WI38 (cell line): ENCODE measurements at regions not wholly inside any gene's neighbourhood (a gene's known extent, or its start where the extent isn't known, plus 50 kb on each side); places are given as distances from the start of the nearest gene placed in this dataset.

Experiments
- H3K4me3 ChIP-seq: 2 replicates; pipeline ENCODE4 v1.5.1; 2011; ENCODE audit warnings: low read depth, mild to moderate bottlenecking, control low read depth, low read length
- TF ChIP-seq, protein P1 (sequence below): IDR thresholded peaks from 2 replicates; pipeline ENCODE4 v1.5.1; 2012; ENCODE audit warnings: low read depth, mild to moderate bottlenecking, control low read depth, low read length

DNA sequence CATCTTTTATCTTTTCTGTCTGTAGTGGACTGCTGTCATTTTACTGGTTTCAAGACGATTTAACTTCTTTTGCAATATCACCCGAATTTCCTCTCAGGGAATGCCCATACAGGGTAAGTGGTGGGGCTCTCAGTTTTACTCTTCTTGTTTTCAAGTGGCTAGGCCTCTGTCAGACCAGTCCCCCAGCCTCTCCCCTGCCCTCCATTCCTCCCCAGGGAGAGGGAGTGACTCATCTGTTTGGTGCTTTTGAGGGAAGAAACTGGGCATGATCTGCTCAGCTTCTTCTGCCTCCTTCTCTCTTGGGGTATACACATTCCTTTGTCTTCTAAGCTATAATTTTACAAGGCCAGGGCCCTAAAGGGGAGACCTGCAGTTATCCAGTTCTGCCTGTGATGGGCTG lies 332.0 kb downstream of the CBLN1 start:
- TF ChIP-seq, protein P1, sequence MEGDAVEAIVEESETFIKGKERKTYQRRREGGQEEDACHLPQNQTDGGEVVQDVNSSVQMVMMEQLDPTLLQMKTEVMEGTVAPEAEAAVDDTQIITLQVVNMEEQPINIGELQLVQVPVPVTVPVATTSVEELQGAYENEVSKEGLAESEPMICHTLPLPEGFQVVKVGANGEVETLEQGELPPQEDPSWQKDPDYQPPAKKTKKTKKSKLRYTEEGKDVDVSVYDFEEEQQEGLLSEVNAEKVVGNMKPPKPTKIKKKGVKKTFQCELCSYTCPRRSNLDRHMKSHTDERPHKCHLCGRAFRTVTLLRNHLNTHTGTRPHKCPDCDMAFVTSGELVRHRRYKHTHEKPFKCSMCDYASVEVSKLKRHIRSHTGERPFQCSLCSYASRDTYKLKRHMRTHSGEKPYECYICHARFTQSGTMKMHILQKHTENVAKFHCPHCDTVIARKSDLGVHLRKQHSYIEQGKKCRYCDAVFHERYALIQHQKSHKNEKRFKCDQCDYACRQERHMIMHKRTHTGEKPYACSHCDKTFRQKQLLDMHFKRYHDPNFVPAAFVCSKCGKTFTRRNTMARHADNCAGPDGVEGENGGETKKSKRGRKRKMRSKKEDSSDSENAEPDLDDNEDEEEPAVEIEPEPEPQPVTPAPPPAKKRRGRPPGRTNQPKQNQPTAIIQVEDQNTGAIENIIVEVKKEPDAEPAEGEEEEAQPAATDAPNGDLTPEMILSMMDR, result no peak
- no peak overlapping the region for H3K4me3 ChIP-seq

DNA sequence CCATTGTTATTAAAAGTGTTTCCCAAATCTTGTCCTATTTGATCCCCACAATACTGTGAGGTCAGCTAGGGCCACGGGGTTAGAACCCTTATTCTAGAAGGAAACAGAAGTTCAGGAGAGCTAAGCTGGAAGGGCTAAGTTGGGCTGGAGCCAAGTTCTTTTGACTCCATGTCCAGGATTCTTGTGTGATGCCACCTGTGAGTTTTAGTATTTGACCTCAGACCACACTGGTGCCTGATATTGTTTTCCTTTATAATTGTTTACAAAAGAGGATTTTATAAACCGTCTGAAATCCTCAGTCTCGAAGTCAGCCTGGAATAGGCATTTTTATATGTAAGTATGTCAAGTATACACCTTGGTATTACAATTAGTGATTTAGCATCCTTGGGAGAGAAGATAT lies 332.7 kb downstream of the CBLN1 start:
- H3K4me3 ChIP-seq, result no peak overlapping the region
- TF ChIP-seq, protein P1, result no peak

DNA sequence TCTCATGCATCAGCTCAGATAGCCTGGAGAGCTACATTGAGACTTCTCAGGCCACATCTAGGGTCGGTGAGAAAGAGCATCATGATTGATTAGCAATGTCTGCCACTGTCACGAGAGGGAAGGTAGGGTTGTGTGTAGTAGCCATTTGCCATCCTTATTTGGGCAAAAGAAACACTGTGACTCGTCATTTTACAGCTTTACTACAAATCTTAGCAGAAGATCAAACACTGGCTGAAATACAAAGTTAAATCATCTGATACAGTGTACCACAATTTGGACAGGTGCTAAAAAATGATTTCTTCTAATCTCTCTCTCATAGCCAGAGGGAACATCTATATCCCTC lies 334.3 kb downstream of the CBLN1 start:
- no peak overlapping the region for H3K4me3 ChIP-seq
- TF ChIP-seq, protein P1, result no peak

DNA sequence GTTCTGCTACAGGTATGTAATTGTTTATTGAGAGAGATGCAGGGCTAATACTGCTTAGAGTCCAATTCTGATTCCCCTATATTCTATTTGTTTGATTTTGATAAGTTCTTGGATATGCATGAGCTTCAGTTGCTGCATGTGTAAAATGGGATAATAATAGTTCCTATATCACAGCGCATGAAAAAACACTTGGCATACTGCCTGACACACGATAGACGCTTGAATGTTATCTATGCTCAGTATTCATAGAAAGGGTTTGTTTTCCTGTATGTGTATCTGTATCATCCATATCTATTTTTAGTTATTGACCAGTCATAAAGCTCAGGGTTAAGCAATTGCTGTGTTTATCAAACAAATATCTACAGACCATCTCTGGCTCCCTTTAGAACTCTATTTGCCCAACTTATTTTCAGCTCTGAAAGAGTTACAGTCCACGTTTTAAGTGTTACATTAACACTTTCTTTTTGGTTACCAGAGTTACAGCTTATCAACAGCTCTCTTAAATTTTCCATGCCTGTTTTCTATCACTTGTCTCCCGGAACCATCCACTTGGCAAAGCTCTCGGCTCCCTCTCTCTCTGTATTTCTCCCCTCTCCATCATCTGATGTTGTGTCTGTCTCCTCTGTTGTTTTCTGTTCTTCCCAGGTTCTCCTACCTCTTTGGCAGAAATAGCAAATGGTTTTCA lies 334.8 kb downstream of the CBLN1 start:
- no peak overlapping the region for H3K4me3 ChIP-seq
- TF ChIP-seq, protein P1, result no peak

DNA sequence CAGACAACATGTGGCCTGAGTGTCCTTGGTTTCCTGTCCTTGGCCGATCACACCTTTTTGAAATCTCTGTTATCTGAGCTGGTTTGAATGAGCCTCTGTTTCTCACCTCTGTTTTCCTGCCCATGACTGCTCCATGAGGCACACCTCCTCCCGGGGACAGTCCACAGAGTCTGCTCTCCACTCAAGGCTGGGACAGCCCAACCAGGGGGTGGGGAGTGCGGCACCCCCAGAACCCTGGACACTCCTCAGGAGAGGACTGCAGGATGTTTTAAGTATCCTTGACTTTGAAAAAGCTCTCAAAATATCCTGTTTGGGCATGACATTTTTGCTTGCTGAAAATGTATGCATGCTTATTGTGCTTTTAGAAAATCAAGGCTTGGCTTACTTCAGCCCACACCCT lies 333.0 kb upstream of the N4BP1 start:
- H3K4me3 ChIP-seq, result no peak overlapping the region
- TF ChIP-seq, protein P1, result no peak

DNA sequence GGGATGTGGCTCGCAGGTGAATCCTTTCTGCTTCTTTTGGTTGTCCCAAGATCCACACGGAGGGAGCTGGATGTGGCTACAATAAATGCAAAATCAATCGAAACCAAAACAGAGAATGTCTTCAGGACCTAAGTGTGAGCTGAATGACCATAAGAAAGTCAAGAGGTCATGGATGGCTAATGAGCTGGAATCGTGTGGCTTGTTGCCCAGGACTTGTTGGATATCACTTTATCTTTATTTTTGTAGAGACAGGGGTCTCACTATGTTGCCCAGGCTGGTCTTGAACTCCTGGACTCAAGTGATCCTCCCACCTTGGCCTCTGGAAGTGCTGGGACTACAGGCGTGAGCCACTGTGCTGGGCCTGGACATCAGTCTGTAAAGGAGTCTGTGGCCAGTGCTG lies 326.8 kb upstream of the N4BP1 start:
- TF ChIP-seq, protein P1, result no peak
- no peak overlapping the region for H3K4me3 ChIP-seq

DNA sequence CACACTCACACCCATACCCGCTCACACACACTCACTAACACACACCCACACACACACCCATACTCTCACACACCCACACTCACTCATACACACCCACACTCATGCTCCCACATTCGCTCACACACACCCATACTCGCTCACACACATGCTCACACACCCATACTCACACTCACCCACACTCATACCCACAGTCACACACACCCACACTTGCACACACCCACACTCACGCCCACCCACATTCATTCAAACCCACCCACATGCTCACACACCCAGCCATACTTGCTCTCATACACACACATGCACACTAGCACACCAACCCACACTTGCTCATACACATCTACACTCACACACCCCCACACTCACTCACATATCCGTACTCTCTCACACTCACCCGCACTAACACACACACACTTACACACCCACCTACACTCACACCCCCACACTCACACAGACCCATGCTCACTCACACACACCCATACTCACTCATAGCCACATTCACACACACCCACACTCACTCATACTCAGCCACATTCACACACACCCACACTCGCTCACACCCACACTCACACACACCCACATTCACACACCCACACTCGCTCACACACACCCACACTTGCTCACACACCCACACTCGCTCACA lies 322.4 kb upstream of the N4BP1 start:
- TF ChIP-seq, protein P1, result no peak
- H3K4me3 ChIP-seq, result no peak overlapping the region
